HCT116 (cell line): ENCODE measurements at regions not wholly inside any gene's neighbourhood (a gene's known extent, or its start where the extent isn't known, plus 50 kb on each side); places are given as distances from the start of the nearest gene placed in this dataset.

Experiments used
- ATAC-seq: fragments of 200-7000 bp; cut with Tn5 transposase; 2 replicates; pipeline ENCODE4 v1.9.1; 2020; ENCODE audit warnings: mild to moderate bottlenecking, moderate library complexity
- BruUV-seq: library from RNA; stranded (reverse); fragments of 400-500 nt; replicated peaks from 2 replicates; lab custom pipeline; 2021; lab: Mats Ljungman, UMichigan
- CTCF ChIA-PET: fragments of 300-600 bp; sonication (Branson Sonifier 250); formaldehyde crosslinking; loops from one replicate; lab custom pipeline; 2021; ENCODE audit warnings: antibody characterized with exemption; lab: Charles Lee
- POLR2A ChIA-PET: fragments of 300-600, 350-600 bp; sonication (Branson Sonifier 250); formaldehyde crosslinking; loops from one replicate; lab custom pipeline; 2021; ENCODE audit warnings: antibody characterized with exemption; lab: Charles Lee
- RAD21 ChIA-PET, 2 experiments: fragments of 300-600 bp; sonication (Branson Sonifier 250); formaldehyde crosslinking; loops; one replicate each; lab custom pipeline; 2023; ENCODE audit warnings: low total read pairs in 2 of 2; ENCODE audit not compliant: uncharacterized antibody in 2 of 2, unreplicated experiment in 2 of 2, low non-redundant PET in 1 of 2; lab: Charles Lee
- DNase-seq: peaks from one replicate; pipeline ENCODE4 v3.0.0-alpha.2; 2010; ENCODE audit warnings: low read depth, low spot score
- H2AFZ ChIP-seq: fragments of 200-600 bp; shearing (Covaris generic), sonication (generic); 2 replicates; pipeline ENCODE4 v1.6.1; 2017; ENCODE audit warnings: low read depth, mixed run types, mixed read lengths, antibody characterized with exemption, low read length; ENCODE audit not compliant: poor library complexity, severe bottlenecking
- H3K27ac ChIP-seq: 2 replicates; pipeline ENCODE4 v1.5.1; 2012; ENCODE audit warnings: low read depth, low read length
- H3K27me3 ChIP-seq: fragments of 200-600 bp; sonication (generic); 2 replicates; pipeline ENCODE4 v1.6.1; 2016; ENCODE audit warnings: mixed run types, low read length, mixed read lengths; ENCODE audit not compliant: insufficient read depth
- H3K36me3 ChIP-seq, 2 experiments: fragments of 200-500 bp in 1 of 2; fragments of 200-600 bp in 1 of 2; sonication (Bioruptor generic) in 1 of 2; sonication (generic) in 1 of 2; 2 replicates each; pipeline versions ENCODE4 v1.5.1 to v1.6.1; 2014 to 2016; ENCODE audit warnings: low read length in 2 of 2, inconsistent platforms in 1 of 2, mixed read lengths in 1 of 2, mixed run types in 1 of 2; ENCODE audit not compliant: insufficient read depth in 2 of 2, control insufficient read depth in 1 of 2
- H3K4me1 ChIP-seq, 2 experiments: fragments of 200-600 bp in 1 of 2; sonication (generic) in 1 of 2; 2 replicates each; pipeline versions ENCODE4 v1.5.1 to v1.6.1; 2012 to 2017; ENCODE audit warnings: low read length in 2 of 2, inconsistent platforms in 1 of 2, mild to moderate bottlenecking in 1 of 2, mixed read lengths in 1 of 2, mixed run types in 1 of 2, moderate library complexity in 1 of 2; ENCODE audit not compliant: insufficient read depth in 2 of 2, control insufficient read depth in 1 of 2
- H3K4me2 ChIP-seq: fragments of 200-600 bp; sonication (generic); 2 replicates; pipeline ENCODE4 v1.6.1; 2017; ENCODE audit warnings: mixed run types, low read length, mixed read lengths
- H3K4me3 ChIP-seq, 2 experiments: fragments of 200-600 bp in 1 of 2; sonication (generic) in 1 of 2; replicated peaks in 1 of 2; 2 replicates each; pipeline ENCODE4 v1.5.1; 2011 to 2016; ENCODE audit warnings: low read length in 2 of 2, control low read depth in 1 of 2, low read depth in 1 of 2, mild to moderate bottlenecking in 1 of 2, mixed read lengths in 1 of 2, mixed run types in 1 of 2
- H3K79me2 ChIP-seq: fragments of 200-600 bp; sonication (generic); 2 replicates; pipeline ENCODE4 v1.6.1; 2017; ENCODE audit warnings: mild to moderate bottlenecking, mixed run types, low read length, moderate library complexity, mixed read lengths; ENCODE audit not compliant: insufficient read depth
- H3K9ac ChIP-seq: fragments of 200-600 bp; sonication (generic); 2 replicates; pipeline ENCODE4 v1.6.1; 2016; ENCODE audit warnings: low read length, mixed read lengths
- H3K9me2 ChIP-seq: fragments of 200-600 bp; sonication (generic), shearing (Covaris generic); 2 replicates; pipeline ENCODE4 v1.6.1; 2017; ENCODE audit warnings: mixed run types, mild to moderate bottlenecking, moderate library complexity; ENCODE audit not compliant: insufficient read depth
- H3K9me3 ChIP-seq, 2 experiments: fragments of 200-500 bp in 1 of 2; fragments of 200-600 bp in 1 of 2; sonication (Bioruptor generic) in 1 of 2; sonication (generic) in 1 of 2; 2 replicates each; pipeline ENCODE4 v1.6.1; 2014 to 2017; ENCODE audit warnings: low read length in 2 of 2, mixed read lengths in 2 of 2, inconsistent platforms in 1 of 2, low read depth in 1 of 2, mild to moderate bottlenecking in 1 of 2, mixed run types in 1 of 2, moderate library complexity in 1 of 2; ENCODE audit not compliant: control insufficient read depth in 1 of 2, insufficient read depth in 1 of 2
- H4K20me1 ChIP-seq: fragments of 200-600 bp; sonication (generic), shearing (Covaris generic); 2 replicates; pipeline ENCODE4 v1.6.1; 2017; ENCODE audit warnings: mixed run types, mild to moderate bottlenecking, moderate library complexity; ENCODE audit not compliant: insufficient read depth
- FOSL1 ChIP-seq: IDR thresholded peaks from 2 replicates; pipeline ENCODE4 v1.6.1; 2012; ENCODE audit warnings: low read depth
- MAX ChIP-seq: IDR thresholded peaks from 2 replicates; pipeline ENCODE4 v1.6.1; 2012
- REST ChIP-seq: IDR thresholded peaks from 2 replicates; pipeline ENCODE4 v1.6.1; 2012; ENCODE audit warnings: low read depth
- SP1 ChIP-seq: IDR thresholded peaks from 2 replicates; pipeline ENCODE4 v1.6.1; 2012; ENCODE audit warnings: low read depth
- TCF7L2 ChIP-seq: IDR thresholded peaks from 2 replicates; pipeline ENCODE4 v1.7.0; 2011; ENCODE audit warnings: borderline replicate concordance, inconsistent platforms; ENCODE audit not compliant: insufficient read depth, insufficient read length; ENCODE audit errors: extremely low read depth
- ZFX ChIP-seq: fragments of 450-650 bp; IDR thresholded peaks from 2 replicates; pipeline ENCODE4 v1.6.1; 2017
- intact Hi-C: fragments of 100-400 bp; cut with micrococcal nuclease; formaldehyde crosslinking; loops from 2 replicates; pipeline ENCODE4 v1.10.0; 2022

GRCh38 chr2:230657906-230658305 is 54.7 kb upstream of the CAB39 start:
- intact Hi-C loops, result no loop called here
- no peak for TF ChIP-seq SP1
- TF ChIP-seq REST, result no peak
- no peak for TF ChIP-seq ZFX
- TF ChIP-seq TCF7L2, result no peak
- H3K9me3 ChIP-seq, result no peaks in the 10 kb centered on the region
- RAD21 ChIA-PET, result no interaction called here
- no peak overlapping the region for H3K9ac ChIP-seq
- H3K9me2 ChIP-seq, result no peaks in the 10 kb centered on the region
- BruUV-seq, result no TSS peak
- H3K27ac ChIP-seq, result no peak overlapping the region
- DNase-seq (no peak), ATAC-seq (no peak)
- H3K27me3 ChIP-seq, result no peaks in the 10 kb centered on the region
- H4K20me1 ChIP-seq, result no peaks in the 10 kb centered on the region
- no peaks in the 10 kb centered on the region for H3K79me2 ChIP-seq
- no peaks in the 10 kb centered on the region for H3K36me3 ChIP-seq
- CTCF ChIA-PET, result no interaction called here
- no peak overlapping the region for H2AFZ ChIP-seq
- H3K4me1 ChIP-seq, result peaks cover 0 to 4% of the 10 kb centered on the region in 2 experiments; a peak in 1 of 4 replicates
- H3K4me2 ChIP-seq, result no peak overlapping the region
- POLR2A ChIA-PET, result no interaction called here
- no peak overlapping the region for H3K4me3 ChIP-seq

- ATAC-seq (peak; percentile 23; the same call in 1 of the 2 replicates), DNase-seq (no peak)
- Histone ChIP-seq H3K9ac (no peak overlapping the region), H3K9me2 (no peaks in the 10 kb centered on the region), H3K79me2 (no peaks in the 10 kb centered on the region), H3K27ac (no peak overlapping the region), H3K9me3 (no peaks in the 10 kb centered on the region), H4K20me1 (no peaks in the 10 kb centered on the region), H3K27me3 (no peaks in the 10 kb centered on the region), H3K4me2 (no peak overlapping the region), H2AFZ (no peak overlapping the region), H3K4me3 (no peak overlapping the region), H3K36me3 (no peaks in the 10 kb centered on the region), H3K4me1 (peaks cover 0 to 4% of the 10 kb centered on the region in 2 experiments; a peak in 1 of 4 replicates)
- intact Hi-C loops, result no loop called here
- BruUV-seq, result no TSS peak
- CTCF ChIA-PET, result no interaction called here
- TF ChIP-seq SP1 (no peak), ZFX (no peak), FOSL1 (no peak), MAX (no peak)
- POLR2A ChIA-PET, result no interaction called here
- RAD21 ChIA-PET, result no interaction called here
Measured at GRCh38 chr2:230658577-230658876, 54.1 kb upstream of the CAB39 start.
